Activated effector memory CD4-positive, alpha-beta T cell treated with anti-CD3 and anti-CD28 coated beads, Interleukin-2, amount 50 U/mL, for 16 hours (primary cell): ENCODE measurements at regions not wholly inside any gene's neighbourhood (a gene's known extent, or its start where the extent isn't known, plus 50 kb on each side); places are given as distances from the start of the nearest gene placed in this dataset.

Source experiments
- DNase-seq: peaks from one replicate; pipeline ENCODE4 v3.0.0-alpha.2; 2020

DNA sequence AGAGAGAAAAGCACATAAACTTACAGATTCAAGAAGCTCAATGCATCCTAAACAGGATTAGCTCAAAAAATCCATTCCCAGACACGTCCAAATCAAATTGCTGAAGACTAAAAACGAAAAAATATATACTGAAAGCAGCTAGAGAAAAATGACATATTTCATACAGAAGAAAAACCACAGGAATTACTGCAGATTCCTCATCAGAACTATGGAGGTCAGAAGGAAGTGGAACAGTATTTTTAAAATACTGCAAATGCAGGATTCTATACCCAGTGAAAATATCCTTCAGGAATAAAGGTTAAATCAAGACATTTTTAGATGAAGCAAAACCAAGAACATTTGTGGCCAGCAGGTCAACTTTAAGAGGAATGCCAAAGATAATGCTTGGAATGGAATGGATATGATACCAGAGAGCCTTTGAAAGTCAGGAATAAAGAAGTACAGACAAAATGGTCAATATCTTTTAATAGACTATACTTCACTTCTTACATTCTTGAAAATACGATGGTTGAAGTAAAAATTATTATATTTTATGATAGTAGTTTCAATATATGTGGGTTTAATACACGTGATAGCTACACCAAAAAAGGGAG, 352.9 kb downstream of the CTTN start:
- no peak for DNase-seq

DNA sequence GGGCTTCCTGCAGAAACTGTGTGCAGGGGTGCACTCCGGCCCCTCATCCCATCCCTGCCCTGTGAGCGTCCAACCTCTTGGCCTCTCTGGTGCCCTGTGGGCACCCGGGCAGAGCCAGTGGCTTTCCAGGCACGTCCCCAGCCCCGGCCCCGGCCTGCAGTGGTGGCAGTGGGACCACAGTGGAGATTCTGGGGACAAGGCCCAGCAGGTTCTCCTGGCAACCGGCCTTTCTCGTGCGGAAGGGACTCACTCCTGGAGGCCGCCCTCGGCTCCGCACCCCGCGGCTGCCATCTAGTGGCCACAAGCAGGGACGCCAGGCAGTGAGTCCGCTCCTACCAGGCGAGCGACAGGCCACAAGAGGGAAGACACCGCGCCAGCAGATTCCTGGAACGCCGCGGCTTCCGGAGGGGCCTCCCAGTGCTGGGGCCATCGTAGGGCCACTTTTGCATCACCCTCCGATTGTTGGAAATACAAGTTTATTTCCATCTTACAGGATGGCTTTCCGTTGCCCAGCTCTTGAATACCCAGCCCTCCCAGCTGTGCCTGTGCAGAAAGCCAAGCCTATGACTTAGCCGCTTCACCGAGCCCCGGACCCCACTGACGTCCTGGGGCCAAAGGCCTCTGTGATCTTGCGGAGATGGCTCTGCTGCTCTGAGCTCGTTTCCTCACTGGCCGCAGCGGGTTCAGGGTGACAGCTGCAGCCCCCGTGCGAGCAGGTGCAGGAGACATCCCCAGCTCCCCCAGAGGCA, 357.3 kb downstream of the CTTN start:
- peak; percentile 83 for DNase-seq

DNA sequence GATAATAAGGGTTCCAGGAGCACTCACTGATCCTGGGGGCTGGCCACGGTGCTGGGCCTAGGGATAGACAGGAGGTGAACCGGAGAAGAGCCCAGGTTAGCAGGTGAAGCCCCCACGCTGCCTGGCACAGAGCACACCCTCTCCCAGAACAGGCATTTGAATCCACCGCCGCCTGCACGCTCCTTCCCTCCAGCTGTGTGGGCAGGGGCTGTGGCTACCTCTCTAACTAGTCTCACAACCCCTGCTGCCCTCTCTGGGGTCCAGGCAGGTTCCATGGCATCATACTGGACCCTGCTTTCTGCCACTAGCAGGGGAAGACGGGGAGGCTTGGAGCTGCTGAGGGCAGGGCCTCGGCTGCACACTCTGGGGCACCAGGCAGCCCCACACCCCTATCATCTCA, 358.0 kb downstream of the CTTN start:
- no peak for DNase-seq

DNA sequence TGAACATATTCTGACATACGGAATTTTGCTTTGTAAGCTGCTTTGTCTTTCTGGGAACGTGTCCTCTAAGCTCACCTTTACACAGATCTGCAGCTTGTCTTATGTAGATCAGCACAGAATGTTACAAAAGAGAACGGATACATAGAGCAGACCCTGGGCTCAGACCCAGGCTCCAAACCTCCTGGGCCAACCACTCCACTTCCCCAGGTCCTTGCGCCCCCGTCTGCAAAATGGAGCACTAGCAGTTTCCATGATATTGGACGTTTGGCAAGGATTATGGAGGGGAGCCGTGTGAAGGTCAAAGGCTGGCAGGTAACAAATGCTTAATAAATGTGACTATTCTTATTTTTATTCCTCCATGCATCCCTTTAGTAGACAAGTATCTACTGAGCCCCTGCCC, 358.4 kb downstream of the CTTN start:
- DNase-seq = no peak

DNA sequence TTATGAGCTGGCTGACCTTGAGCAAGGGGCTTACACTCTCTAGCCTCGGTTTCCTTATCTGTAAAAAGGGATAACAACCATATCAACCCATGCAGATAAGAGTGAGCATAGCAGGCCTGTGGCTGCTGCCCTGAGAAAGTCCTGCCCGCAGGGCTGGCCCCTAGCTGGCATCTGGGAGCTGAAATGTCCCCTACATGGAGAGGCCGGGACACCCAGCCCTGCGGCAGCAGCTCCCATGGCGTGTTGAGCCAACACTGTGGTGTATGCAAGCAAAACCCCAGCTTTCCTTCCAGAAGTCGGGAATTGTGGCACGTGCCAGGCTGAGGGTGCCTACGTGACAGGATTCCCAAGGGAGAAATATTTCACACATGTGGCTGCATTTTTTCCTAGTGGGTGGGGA, 358.9 kb downstream of the CTTN start:
- DNase-seq = no peak

DNA sequence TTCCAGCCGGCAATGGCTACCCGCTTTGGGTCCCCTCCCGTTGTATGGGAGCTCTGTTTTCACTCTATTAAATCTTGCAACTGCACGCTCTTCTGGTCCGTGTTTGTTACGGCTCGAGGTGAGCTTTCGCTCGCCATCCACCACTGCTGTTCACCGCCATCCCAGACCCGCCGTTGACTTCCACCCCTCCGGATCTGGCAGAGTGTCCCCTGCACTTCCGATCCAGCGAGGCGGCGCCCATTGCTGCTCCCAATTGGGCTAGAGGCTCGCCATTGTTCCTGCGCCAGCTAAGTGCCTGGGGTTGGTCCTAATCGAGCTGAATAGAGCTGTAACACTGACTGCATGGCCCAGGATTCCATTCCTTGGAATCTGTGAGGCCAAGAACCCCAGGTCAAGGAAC, 359.9 kb downstream of the CTTN start:
- DNase-seq = no peak

DNA sequence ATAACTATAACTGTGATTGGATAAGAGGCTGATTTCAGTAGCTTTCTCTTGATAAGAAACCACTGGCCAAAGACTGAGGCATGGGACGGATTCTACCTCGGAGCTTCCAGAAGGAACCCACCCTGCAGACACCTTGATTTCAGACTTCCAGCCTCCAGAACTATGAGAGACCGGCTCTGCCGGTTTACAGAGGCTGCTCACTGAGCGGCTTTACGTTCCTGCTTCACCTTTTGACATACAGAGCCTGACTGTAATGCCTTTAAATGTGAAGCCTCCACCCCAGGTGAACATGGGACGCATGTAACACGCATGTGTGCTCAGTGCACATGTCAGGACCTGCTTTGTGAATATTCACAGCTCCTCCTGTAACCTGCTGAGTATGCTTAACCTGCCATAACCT, 361.5 kb downstream of the CTTN start:
- no peak for DNase-seq

DNA sequence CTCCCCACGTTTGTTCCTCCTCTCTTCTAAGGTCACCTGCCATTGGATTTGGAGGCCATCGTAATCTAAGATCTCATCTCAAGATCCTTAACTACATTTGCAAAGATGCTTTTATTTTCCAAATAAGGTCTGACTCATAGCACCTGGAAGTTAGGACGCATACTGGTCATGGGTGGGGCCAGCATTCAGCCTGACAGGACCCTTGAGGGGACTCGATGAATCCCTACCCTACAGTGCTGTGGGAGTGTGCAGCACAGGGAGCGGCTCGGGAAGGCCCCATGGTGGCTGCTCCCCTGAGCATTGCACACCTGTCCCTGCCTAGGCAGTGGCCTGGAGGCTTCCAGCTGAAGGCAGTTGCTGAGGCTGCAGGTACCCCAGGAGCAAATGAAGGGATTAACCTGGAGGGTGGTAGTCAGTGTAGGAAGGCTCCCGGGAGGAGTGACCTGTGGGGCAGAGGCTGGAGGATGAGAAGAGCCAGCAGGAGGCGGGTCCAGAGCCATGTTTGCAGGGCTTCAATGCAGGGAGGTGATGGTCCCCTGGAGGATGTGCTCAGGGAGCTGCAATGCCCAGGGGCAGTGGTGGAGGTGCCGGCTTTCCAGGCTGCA, 362.2 kb downstream of the CTTN start:
- DNase-seq = no peak

DNA sequence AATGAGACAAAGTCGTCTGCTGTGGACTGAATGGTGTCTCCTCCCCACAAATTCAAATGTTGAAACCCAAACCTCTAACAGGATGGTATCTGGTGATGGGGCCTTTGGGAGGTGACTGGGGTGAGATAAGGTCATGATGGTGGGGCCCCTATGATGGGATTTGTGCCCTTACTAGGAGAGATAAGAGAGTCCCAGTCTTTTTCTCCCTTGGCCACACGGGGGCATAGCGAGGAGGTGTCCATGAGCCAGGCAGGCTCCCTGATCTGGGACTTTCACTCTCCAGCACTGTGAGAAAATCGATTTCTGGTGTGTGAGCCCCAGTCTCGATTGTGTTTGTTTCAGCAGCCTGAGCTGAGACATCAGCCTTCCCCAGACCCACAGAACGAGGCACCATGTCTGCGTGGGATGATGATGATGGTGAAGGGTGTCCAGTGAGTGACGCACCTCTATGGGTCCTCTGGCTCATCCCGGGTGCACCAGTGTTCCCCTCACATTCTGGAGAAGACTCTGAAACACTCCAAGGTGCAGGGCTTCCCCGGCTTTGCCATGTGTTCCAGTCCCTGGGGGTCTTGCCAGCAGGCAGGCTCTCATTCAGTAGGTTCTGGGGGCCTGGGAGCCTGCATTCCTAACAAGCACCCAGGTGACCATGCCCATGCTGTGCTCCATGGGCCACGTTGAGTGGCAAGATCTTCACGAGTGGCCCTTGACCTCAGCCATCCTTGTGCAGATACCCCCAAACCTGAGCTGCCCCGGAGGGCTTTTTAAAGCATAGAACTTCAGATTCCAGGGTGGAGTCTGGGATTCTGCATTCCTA, 363.0 kb downstream of the CTTN start:
- no peak for DNase-seq

DNA sequence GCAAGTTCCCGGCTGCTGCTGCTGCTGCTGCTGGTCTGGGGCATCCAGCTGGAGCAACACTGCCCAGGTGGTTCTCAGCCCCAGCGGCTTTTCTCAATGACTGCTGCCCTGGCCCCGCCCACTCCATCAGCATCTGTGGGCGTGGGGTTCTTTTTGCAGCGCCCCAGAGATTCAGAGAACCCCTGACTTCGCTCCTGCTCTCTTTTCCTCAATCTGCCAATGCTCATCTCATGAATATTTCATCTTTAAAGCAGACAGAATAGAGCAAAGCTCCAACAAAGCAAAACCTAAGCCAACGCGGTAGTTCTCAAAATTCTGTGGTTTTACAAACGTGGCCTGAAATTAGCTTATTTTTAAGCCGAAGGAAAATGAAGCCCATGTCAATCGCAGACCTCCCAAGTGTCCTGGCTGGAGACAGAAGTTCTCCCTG, 363.6 kb downstream of the CTTN start:
- DNase-seq = no peak

DNA sequence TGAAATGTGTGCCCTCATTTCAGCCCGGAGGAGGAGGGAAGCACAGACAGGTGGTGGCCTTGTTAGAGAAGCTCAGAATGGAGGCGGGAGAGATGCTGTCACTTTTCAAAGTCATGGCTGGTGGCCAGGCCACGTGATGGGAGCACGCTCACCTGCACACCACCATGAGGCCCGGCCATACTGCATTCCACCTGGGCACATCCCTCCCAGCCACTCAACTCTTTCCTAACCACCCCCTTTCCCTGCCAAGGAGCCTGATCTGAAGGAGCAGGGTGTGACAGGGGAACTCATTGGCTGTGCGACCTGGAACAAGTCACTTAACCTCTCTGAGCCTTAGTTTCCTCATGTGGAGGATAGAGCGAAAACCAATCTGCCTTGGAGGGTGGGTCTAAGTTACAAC, 364.5 kb downstream of the CTTN start:
- DNase-seq = no peak

DNA sequence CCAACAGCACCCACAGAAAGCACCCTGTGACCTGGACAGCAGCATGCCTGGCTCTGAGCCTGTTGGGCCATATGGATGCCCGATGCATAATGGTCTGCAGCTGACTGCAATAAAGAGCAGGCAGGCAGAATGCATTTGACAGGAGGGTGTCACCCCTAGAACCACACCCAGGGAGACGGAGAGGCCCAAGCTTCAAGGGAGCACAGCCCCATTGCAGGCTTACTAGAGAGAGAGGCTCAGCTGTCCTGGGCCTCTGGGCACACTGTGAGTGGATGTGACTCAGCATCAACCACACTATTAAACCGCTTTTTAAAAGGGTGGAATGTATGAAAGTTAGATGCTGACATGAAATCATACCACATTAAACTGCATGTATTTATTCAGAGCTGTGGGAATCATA, 365.3 kb downstream of the CTTN start:
- no peak for DNase-seq

DNA sequence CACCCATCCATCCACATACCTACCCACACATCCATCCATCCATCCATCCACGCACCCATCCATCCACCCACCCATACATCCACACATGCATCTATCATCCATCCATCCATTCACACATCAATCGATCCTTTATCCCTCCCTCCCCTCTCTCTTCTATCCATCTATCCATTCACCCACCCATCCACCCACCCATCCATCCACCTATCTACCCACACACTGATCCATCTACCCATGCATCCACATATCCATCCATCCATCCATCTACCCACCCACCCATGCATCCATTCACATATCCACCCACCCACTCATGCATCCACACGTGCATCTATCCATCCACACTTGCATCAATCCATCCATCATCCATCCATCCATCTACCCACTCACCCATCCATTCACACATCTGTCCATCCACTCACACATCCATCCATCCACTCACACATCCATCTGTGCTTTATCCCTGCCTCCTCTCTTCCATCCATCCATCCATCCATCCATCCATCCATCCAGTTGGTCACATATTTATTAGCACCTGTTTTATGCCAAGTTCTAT, 366.1 kb downstream of the CTTN start:
- DNase-seq = no peak

DNA sequence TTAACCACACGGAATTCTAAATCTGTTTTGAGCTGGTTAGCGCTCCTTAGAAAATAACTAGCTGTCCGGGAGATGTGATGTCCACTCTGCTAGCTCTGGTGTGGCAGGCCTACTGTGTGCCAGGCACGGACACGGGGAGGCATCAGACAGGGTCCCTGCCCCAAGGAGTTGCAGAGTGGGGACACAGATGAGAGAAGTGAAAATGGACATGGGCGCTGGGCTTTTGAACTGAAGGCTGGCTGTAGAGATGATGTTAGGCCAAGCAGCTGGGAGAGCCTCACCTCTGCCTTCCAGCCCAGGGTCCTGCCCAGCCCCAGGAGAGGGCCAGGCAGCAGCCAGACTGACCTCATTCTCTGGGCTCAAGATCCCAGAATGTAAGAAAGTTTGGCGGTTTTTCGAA, 368.6 kb downstream of the CTTN start:
- DNase-seq = no peak

DNA sequence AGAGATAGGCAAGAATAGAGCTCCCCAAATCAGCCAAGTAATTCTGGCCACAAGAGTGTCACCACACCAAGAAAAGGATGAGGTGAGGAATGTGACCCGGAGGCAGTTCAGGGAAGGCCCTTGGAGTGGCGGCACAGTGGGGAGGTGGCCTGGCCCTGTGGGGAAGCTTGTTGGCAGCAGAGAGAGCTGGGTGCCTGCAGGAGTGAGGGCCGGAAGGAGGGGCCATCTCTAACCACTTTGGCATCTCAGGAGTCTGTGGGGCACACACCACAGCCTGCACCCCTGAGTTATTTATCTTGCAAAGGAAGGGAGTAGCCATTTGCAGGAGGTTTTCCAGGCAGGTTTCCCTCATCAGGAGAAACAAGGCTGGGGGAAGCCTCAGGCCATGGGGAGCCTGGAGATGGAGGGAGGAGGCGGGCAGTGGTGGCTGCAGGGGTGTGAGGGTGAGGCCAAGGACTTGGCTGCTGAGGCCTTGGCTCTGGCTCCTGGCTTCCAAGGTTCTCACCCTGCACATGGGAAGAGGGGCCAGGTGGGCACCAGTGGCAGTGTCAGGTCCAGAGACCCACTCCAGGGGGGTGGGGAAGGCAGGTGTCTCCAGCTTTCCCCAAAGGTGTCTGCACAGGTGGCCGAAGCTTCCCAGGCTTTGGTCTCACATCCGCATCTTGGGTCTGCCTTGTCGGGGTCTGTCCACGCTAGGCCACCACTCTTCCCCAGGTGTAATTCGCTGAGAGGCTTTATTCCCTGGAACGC, 370.2 kb downstream of the CTTN start:
- DNase-seq = peak; percentile 17

DNA sequence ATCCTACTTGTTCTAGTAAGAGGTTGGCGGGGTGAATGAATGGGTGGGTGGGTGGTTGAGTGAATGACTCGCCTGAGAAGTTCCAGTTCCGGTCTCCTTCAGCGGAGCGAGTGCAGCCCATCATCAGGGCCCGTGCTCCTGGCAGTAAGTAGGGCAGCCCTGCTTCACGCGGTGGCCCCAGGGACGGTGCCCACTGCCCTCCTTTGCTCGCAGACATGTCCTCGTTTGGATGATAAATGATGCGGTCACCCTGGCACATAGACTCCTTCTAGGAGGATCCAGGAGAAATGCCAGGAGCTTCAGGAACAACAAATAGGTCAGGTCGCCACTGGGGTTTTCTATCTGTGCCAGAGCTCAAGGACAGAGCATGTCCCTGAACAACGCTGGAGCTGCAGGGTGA, 370.8 kb downstream of the CTTN start:
- DNase-seq = no peak

DNA sequence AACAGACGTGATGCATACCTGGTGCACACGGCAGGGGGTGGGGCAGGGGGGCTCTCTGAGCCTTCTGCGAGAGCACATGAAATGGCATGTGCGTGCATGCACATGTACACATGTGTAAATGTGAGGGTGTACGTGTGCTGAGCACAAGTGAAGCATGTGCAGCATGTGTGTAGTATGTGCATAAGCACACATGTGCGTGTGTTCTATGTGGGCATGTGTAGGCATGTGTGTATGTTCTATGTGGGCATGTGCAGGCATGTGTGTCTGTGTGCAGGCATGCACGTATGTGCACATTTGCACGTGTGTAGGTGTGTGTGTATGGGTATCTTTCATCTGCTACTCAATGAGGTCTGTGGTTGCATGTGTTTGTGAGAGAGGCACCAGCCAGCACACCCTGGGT, 371.2 kb downstream of the CTTN start:
- no peak for DNase-seq

DNA sequence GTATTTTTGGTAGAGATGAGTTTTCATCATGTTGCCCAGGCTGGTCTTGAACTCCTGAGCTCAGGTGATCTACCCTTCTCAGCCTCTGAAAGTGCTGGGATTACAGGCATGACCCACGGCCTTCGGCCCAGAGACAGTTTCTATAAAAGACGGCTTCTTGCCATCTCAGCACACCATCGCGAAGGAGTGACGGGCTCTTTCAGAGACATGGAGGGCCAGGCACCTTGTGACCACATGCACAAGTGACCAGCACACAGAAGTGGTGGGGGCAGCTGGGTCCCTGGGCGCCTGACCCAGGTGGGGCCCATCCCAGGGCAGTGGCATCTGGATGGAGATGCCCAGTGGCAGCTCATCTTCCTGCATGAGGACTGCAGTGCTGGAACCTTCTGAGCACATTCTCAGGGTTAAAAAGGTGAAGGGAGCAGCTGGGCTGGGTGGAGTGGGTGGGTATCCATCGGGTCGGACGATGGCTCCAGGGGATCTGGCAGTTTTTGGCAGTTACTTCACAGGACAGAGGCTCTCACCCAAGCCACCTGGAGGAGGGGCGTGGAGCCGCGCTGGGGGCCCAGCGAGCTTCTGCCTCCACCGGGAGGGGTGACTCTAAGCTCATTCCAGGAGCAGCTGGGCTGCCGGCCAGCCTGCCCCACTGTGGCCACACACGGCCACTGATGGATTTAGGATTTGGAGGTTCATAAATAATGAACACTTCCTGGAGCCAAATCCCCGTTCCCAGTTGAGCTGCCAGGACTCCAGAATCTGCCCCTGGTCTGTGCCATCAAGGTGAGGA, 373.0 kb downstream of the CTTN start:
- no peak for DNase-seq

DNA sequence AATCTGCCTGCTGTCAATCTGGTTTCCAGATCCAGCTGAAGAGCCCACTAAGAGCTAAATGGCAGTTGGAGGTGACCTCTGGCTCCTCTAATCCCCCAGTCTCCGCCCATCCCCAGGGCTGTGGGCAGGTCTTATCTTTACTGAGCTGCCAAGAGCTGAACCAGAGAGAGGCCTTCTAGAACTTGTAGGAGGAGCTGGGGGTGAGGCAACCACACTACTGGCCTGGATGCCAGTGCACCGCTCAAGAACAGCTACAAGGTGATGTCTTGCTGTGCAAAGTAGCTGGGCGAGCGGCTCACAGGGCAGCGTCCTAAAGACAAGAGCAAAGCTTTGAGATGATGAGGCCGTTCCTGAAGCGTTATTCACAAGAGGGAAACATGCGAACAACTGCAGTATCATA, 374.6 kb downstream of the CTTN start:
- no peak for DNase-seq

DNA sequence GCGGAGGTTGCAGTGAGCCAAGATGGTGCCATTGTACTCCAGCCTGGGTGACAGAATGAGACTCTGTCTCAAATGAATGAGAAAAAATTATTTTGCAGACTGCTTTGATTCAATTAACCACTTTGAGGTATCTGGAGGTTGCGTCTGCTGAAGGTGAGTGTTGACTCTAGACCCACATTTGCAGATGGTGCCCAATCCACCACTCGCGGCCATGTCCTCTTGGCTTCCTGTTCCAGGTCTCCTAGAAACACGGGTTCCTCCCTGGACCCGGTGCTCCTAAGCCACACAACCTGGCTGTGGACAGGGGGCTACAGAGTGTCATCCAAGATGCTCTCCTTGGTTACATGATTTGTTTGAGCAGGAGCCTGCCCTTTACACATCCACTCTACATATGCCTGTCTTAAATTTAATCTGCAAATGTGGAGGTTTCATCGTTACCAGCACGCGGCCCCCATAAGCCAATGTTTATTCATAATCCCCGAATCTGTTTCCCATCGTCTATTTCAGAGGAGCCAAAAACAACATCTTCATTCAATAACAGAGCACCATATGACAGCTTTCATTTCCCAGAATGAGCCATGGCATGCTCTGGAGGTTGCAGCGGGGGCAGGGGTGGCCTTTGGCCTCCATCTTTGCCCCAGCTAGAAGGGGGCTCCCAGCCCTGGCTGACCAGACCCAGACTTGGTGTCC, 377.2 kb downstream of the CTTN start:
- no peak for DNase-seq

DNA sequence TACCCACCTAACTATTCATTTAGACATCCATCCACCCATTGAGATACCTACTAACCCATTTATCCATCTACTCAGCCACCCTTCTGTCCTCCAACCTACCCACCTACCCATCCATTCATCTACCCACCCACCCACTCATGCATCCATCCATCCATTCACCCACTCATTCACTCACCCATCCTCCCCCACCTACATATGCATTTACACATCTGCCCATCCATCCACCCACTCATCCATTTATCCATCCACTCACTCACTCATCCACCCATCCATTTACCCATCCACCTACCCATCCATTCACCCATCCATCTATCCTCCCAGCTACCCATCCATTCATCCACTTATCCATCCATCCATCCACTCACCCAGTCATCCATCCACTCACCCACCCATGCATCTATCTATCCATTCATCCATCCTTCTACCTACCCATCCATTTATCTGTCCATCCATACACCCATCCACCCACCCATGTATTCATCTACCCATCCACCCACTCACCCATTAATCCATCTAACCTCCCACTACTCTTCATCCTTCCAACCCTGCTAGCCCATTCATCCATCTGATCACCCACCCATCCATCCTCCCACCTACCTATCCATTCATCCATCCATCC, 378.7 kb downstream of the CTTN start:
- DNase-seq = no peak
